HG03097 (cell line): ENCODE measurements at regions not wholly inside any gene's neighbourhood (a gene's known extent, or its start where the extent isn't known, plus 50 kb on each side); places are given as distances from the start of the nearest gene placed in this dataset.

Experiments used
- ATAC-seq: cut with Tn5 transposase; IDR thresholded peaks from one replicate; pipeline ENCODE4 v1.9.1; 2021; ENCODE audit not compliant: unreplicated experiment, low FRiP score

DNA sequence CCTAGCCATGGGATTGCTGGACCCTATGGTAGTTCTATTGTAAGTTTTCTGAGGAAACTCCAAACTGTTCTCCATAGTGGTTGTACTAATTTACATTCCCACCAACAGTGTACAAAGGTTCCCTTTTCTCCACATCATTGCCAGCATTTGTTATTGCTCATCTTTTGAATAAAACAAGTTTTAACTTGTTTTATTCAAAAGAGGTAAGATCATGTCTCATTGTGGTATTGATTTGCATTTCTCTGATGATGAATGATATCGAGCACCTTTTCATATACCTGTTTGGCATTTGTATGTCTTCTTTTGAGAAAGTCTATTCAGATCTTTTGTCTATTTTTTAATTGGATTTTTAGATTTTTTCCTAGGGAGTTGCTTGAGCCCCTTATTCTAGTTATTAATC, 819.1 kb downstream of the TUSC7 start:
- ATAC-seq, result no peak

DNA sequence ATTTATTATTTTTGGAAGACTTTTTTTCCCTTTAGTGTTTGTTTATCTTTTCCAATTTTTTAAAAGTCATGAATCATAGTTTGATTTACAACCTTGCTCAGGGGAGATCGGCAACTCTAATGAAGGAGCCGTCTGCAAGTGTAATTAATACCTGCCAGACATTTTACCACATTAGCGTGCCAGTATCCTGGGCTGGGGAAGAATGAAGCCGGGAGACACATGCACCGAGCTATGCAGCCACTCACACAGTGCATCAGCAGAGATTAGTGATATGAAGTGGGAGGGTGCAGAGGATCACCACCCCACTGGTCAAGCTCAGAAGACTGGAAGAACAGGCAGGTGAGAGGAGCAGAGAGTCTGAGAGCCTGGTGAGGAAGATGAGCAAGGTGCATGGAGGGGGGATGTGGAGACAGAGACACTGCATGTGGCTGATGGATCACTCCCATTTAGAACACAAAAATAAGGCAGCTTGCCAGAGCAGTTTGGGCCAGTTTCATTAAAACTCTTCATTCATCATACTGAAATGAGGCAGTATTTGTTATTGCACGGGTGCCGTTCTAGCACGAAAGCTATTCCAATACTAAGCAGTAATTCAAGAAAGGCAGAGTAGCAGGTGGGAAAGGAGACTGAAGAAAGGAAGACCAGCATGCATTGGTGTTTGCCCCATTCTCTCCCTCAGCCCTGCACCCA, 821.6 kb downstream of the TUSC7 start:
- no peak for ATAC-seq

DNA sequence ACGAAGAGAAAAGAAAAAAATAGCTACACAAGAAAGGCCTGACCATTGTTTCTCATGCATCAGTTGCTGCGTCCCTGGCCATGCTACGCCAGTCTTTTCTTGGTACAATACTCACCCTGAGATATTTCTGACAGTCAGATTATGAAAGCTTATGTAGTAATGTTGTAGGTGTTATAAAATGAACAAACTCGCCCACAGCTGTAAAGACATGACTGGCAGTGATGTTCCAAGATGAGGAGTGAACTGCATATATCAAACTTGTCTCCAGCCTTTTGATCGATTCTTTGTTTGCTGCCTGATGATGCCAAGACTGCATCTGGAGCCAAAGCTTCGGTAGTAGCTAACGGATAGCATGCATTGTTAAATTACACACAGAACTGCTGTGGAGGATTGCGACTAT, 822.7 kb downstream of the TUSC7 start:
- ATAC-seq, result no peak

DNA sequence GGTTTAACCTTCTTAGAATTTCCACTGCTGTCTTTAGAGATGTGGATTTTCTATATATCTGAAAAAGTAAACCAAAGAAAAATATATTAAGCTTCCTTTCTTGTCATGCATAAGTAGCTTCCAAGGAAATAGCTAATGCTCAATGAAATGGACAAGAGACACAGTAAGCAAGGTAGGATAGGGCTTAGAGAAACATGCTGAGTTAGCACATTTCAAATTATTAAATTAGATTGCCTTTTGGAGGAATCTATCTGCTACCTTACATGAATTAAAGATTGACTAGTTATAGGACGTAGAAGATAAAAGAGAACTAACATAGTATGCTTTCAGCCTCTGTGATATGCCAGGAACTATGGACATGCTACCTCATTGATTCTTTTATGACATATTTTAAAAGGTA, 824.6 kb downstream of the TUSC7 start:
- no peak for ATAC-seq

DNA sequence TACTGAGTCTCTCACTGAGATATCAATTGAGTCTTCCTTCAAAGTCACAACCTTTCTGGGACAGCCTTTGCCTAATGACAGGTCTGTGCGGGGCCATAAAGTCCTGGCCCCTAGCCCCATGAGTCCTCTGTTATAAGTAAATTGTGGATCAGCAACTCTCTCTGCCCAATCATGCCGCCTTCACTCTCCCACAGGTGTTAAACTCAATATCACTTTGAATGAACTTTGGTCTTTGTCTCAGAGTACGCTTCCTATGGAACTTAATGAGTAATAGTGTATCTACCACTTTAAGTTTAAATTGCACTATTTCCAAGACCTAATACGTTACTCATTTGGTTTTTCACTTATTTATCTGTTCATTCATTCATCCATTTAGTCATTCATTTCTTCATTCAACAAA, 826.4 kb downstream of the TUSC7 start:
- no peak for ATAC-seq

DNA sequence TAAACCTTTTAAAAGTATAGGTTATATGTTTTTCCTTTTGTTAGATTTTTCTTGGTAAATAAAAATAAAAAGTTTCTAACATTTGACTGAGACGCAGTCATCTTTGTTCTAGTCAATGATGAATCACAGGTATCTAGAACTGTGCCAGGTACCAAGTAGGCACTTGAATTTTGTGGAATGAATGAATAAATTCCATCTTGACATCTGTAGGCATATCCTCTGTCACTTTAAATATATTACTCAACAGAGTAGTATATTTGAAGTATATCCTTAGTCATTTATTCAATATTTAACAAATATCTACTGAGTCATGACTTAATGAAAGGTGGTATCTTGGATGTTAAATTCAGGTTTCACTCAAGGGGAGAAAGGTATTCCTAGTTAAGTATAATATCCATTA, 828.4 kb downstream of the TUSC7 start:
- no peak for ATAC-seq

DNA sequence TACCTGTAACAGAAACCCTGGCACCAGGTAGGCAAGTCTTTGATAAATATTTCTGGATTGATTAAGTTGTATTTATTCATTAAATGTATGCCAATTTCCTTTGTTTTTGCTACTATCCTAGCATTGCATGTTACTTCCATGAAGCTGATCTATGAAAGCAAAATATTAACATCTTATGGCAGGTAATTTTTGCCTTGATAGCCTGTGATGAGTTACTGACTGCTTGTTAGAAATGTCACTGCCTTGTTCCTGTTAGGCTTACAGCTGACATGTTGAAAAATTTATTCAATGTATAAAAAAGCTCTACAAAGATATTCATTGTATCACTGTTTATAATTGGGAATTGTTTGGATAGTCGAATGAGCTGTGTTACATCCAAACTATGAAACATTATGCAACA, 830.1 kb downstream of the TUSC7 start:
- ATAC-seq, result no peak

DNA sequence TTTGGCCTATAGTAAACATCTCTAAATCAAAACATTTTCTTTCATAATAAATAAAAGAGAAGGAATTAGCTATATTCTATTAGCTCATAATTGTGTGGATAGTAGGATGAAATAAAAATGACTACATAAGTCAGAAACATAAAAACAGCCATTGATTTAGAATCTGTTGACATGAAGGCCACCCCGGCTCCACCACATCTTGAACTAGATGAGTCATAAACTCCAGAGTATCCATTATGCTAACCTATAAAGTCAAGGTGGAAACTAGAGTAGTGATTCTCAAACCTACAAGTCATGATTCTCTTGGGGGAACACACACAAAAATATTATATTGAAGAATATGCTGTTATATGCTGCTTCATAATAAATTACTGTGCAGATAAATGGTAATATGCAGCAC, 831.0 kb downstream of the TUSC7 start:
- no peak for ATAC-seq

DNA sequence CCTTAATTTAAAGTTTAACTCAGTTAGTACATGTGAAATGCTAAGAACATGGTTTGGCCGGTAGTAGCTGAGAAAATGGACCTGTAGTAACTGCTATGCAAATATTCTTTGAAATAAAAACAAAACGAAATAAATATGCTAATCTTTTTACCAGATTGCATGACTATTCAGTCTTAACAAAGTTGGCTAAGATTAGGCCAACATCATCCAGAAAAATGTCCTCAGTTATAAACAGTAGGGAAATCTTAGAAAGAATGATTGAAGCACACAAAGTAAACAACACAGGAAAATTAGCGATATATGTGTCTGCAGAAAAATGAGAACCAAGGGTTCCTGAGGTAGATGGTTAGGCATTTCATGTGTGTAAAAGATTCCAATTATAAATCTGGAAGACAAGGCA, 832.1 kb downstream of the TUSC7 start:
- ATAC-seq, result no peak

DNA sequence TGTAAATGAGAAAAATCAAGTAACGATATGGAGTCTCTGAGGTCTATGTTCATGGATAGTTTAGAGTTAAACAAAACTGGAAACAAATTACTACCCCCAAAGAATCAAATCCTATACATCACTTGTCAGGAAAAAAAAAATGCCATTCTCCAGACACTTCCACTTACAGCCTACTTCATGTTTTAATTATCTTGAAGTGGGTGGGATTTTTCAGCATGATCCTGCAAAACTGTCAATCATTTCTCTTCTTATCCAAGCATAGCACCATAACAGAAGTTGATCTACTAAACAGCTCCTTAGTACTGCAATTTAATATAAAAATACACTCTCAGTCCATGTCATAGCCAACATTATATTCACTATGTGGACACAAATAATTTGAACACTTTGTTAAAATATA, 833.9 kb downstream of the TUSC7 start:
- ATAC-seq, result no peak

DNA sequence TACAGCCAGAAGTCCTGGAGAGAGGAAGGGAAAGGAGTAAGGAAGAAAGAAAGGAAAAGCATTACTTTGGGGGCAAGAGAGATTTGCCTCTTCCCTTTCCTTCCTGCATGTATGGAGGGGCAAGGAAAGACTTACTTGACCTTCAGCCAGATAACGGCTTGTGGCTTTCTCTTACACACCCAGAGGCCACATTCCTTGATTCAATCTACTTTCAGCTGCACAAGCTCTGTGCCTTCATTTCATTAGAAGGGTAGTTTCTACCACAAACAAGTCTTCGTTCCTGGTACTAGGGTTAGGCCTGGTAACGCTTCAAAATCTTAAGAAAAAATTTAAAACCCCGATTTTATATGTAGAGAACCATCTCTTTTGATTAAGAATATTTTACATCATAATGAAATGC, 835.9 kb downstream of the TUSC7 start:
- no peak for ATAC-seq

DNA sequence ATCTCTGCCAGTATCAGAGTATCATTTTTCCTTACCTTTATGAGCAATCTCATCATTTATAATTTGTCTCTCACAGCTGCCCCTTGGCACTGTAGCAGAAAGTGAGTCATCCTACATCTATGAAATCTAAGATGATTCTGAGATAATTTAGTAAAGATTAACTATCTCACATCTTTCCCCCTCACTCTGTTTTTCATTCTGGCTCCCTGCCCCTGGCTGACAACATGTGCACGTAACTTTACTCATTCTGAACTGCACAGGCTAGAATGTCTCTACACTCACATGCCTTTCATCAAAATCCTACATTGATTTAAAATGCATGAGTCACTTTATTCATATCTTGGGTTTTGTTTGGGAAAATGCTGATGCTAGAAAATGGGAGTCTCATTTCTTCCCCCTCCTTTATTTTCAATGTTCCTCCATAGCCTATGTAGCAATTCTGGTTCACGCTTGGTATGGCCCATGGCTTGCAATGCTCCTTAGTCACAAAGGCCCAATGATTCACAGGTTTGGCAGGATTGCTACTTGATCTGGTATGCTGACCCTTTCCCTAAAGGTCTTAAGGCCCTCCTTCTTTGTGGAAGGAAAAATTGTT, 838.5 kb downstream of the TUSC7 start:
- no peak for ATAC-seq

DNA sequence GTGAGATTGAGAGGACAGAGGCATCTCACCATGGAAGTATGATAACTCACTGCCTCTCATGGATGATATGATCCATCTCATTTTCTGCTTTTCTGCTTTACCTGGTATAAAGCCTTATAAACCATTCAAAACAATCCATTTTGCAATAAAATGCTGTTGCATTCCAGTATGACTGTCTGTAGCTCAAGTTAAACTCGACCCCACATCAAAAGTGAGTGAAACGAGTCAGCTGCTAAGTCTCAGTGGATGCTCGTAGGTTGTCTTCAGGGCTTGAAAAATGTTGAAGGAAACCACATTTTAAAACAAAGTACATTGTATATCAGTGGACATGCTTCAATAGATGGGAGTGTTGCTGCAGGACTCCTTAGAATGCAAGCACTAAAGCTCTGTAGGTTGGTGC, 839.0 kb downstream of the TUSC7 start:
- ATAC-seq, result no peak

DNA sequence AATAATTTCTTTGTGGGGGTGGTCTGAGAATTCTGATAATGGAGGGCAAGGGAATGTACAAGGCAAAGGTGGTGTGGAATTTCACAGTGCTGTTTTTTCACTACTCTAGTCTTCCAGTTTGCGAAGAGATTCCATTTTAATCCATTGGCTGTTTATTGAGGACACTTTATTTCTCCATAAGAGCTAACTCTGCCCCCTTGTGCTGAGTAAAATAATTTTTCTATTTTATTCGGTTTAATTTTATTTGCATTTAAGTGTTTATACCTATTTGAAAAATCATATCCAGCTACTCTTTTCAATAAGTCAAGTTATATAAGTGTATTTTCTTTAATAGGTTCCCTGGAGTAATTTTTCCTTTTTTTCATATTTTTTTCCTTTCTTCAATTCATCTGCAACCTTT, 840.1 kb downstream of the TUSC7 start:
- ATAC-seq, result no peak

DNA sequence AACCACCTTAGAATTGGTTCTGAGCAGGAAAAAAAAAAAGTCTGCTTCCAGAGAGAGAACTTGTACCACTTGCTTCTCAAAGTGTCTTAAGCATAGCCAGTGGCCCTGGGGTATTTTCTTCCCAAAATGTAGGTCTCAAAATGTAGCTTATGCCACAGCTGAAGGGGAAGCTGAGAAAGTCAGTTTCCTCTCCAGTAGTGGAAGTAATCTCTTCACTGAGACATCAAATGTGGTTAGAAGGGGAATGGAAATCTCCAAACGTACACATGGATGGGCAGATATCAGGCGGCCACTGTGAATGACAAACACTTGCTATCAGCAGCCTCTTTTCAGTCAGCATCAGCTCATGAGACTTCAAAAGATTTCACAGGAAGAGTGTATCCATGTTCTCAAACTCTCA, 841.2 kb downstream of the TUSC7 start:
- ATAC-seq, result no peak

DNA sequence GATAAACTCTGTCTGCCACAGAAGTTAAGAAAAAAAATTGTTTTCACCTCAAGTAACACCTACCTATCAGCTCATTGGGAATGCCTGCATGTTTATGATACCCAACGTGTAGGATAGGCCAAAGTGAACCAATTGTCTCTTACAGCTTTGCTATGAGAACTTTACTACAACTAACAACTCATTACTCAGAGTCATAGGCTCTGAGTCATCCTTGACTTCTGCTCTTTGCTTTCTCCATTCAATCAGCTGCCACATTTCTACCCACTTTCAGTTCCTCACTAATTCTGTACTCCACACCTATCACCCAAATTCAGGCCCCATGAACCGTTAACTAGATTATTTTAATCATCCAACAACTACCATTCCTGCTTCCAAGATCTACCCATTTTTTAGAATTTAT, 843.9 kb downstream of the TUSC7 start:
- peak; percentile 94 for ATAC-seq

DNA sequence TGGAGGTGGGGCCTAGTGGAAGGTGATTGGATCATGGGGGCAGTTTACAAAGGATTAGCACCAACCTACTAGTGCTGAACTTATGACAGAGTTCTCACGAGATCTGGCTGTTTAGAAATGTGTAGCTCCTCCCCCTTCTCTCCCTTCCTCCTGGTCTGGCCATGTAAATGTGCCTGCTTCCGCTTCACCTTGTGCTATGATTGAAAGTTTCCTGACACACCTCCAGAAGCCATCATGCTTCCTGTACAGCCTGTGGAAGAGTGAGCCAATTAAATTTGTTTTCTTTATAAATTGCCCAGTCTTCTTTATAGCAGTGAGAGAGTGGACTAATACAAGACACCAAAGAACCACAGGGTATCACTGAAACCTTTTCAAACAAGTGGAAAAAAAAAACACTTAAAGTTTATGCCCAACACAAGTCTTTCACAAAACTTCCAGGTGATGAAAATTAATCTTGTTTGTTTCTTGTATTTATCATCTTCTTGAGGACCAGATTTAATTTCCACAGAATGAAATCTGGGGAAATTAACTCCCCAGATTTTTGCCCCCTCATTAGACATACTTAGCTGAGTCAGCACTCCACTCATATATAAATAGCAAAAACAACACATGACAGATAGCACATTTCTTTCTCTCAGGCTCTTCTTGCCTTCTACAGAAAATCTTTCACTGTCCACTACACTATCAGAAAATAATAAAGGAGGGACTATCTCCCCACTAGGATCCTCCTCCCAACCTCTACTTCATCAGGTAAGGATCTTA, 847.2 kb downstream of the TUSC7 start:
- no peak for ATAC-seq

DNA sequence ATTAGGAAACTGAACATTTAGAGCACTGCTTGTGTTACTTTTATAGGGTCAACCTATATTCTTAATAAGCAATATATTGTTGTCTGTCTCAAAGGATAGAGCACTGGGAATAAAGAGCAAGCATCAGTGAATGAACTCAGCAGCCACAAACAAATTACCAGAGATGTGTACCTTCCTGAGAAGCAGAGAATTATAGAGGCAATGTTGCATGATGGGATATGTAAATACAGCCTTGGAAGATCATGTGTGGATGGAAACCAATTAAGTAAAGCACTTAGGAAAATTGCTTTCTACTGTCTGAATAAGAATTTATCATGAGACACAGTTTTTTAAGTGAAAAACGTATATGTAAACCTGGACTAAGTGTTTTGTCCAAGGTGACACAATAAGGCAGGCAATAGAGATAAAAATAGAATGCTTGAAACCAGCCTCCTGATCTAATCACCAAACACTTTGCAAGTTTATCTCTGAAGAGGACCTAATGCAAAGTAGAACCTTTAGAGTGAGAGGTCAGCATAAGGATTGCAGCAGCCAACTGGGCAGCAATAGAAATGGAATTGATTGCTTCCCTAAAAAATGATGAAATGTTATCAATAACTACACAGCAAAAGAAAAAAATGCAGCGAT, 848.0 kb downstream of the TUSC7 start:
- ATAC-seq, result no peak

DNA sequence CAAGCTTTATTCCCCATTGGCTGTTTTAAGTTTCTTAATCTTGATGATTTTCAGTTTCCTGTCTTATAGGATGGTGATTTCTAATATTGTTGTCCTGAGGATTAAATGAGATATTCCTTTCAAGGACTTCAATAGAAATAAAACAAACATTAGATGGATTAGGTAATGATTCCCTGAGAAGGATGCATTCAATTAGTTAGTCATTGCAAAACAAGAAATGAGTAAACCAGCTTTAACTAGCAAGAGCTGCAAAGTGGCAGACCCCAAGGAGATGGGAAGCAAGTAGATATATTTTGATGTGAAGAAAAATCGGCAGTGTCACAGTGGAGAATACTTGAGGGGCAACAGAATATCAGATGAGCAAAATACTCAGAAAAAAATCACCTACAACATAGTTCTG, 849.1 kb downstream of the TUSC7 start:
- ATAC-seq, result no peak

DNA sequence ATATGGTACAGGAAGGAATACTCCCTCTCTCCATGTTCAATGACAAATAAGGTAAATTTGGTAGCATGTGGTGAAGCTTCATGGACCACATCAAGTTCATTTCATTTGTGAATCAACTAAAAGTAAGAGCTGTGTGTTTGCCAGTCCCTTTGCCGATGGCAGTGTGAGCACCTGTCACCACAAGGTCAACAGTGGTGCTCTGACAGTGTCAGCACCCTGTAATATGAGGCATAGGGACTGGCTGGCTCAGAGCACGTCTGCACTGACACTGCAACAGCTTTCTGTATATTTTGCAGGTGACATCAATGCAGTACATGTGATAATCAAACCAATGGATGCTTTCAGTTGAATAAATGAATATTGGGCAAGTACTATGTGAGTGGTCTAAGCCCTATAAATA, 852.4 kb downstream of the TUSC7 start:
- ATAC-seq, result no peak

DNA sequence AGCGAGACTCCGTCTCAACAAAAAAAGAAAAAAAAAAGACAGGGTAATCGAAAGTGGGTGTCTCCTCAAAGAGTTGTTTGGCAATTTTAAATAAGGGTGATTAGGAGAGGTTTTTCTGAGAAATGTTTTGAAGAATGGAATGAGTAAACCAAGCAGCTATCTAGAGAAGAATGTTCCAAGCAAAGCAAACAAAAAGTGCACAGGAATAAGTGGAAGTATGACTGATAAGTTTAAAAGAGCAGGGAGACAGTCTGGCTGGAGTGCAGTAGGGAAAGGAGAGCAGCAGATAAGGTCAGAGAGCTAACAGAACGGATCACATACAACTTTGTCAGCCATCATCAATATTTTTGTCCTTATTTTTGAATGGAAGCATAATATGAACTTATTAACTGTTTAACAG, 853.5 kb downstream of the TUSC7 start:
- no peak for ATAC-seq

DNA sequence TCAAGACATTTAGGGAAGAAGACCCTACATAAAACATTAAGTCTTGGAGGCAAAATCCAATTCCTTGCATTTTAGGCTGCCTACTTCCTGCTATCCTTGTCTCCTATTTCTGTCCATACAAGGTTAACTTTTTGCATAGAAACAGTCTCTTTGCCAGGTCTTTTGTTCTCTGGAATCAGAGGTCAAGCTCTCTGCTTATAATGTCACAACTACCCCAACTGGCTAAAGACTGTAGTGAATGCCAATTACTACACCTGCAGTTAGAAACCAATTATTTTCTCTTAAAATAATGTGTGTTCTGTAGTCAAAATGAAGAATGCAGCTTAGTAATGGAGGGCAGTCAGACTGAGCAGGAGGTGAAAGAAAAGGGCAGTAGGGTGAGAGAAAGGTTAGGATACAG, 856.2 kb downstream of the TUSC7 start:
- no peak for ATAC-seq
